LNCAP (cell line): ENCODE measurements at regions not wholly inside any gene's neighbourhood (a gene's known extent, or its start where the extent isn't known, plus 50 kb on each side); places are given as distances from the start of the nearest gene placed in this dataset.

Source experiments
- TF ChIP-seq, protein P1 (sequence below): fragments of 450-650 bp; IDR thresholded peaks from 2 replicates; pipeline ENCODE4 v1.5.1; 2017; ENCODE audit warnings: mild to moderate bottlenecking

DNA sequence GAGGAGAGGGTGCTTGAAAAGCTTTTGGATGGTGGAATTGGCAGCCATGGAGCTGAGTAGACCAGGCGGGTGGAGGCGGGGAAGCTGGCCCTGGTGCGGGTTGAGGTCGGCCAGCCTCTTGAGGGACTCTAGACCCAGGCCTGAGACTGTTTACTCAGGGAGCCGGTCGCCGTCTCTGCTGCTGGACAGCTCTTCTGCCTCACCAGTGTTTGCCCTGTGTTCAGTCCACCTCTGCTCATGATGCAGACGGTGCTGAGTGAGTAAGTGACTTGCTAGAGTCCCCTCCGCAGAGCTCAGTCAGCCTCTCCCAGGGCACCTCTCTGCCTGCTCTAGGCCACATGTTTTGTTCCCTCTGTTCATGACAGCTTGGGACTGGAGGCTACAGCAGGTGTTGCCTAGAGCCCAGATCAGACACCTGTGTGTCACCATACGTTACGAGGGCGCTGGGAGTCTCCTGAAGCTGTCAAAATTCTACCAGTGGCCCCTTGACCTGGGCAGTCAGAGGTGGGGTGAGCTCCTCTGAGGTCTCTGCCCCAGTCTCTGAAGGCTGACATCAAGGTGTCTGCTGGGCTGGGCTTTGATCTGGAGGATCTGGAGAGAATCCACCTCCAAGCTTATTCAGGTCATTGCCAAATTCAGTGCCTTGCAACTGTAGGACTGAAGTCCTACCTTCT is 73.5 kb upstream of the WNT4 start:
- TF ChIP-seq, protein P1, sequence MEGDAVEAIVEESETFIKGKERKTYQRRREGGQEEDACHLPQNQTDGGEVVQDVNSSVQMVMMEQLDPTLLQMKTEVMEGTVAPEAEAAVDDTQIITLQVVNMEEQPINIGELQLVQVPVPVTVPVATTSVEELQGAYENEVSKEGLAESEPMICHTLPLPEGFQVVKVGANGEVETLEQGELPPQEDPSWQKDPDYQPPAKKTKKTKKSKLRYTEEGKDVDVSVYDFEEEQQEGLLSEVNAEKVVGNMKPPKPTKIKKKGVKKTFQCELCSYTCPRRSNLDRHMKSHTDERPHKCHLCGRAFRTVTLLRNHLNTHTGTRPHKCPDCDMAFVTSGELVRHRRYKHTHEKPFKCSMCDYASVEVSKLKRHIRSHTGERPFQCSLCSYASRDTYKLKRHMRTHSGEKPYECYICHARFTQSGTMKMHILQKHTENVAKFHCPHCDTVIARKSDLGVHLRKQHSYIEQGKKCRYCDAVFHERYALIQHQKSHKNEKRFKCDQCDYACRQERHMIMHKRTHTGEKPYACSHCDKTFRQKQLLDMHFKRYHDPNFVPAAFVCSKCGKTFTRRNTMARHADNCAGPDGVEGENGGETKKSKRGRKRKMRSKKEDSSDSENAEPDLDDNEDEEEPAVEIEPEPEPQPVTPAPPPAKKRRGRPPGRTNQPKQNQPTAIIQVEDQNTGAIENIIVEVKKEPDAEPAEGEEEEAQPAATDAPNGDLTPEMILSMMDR, result no peak

DNA sequence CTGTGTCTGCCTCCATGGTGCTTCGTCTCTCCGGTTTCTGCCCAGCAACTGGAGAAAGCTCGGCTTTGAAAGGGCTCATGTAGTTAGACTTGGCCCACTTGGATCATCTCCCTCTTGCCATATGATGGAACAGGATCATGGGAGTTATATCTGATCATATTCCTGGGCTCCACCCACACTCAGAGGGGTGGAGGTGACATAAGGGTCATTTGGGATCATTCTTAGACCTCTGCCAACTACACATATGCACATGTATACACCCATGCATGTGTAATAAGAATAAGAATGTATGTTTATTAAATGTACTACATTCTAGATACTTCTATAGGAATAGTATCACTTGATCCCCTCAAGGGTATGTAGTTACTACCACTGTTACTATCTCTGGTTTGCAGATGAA is 74.1 kb upstream of the WNT4 start:
- TF ChIP-seq, protein P1, result no peak

GRCh38 chr1:22217811-22218460 is 75.0 kb upstream of the WNT4 start:
- TF ChIP-seq, protein P1, result no peak

- TF ChIP-seq, protein P1, result no peak
Observed at GRCh38 chr1:22218618-22219250, 75.8 kb upstream of the WNT4 start.

DNA sequence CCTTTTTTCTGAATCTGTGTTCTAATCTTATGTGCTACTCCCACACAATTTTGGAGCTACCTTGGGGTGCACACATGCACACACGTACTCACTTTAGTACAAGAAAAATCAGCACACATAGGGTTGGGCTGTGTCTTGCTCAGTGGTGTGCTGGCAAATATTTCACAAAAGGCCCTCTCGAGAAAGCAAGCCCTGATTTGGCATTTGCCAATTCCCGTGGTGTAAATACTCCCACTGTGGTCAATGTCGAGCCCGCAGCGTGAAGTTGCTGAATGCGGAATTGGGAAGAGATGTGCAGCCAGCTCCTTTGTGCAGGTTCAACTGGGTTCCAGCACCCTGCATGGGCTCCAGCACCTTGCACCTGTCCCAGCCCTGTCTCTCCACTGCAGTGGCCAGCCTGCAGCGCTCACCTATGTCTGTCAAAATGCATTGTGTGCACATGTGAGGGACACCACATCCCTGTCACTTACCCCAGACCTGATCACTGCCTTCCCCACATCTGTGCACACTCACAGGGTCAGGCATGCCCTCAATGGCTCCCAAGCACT is 78.4 kb upstream of the WNT4 start:
- TF ChIP-seq, protein P1, result no peak

- TF ChIP-seq, protein P1, result no peak
Observed at GRCh38 chr1:22222723-22223122, 79.8 kb upstream of the WNT4 start.

GRCh38 chr1:22223176-22223575 is 80.3 kb upstream of the WNT4 start:
- TF ChIP-seq, protein P1, result no peak
